OCI-LY1 (cell line): ENCODE measurements at regions not wholly inside any gene's neighbourhood (a gene's known extent, or its start where the extent isn't known, plus 50 kb on each side); places are given as distances from the start of the nearest gene placed in this dataset.

ENCODE experiments used
- EZH2 ChIP-seq: fragments of 200-600 bp; sonication (generic), shearing (Covaris generic); IDR thresholded peaks from 2 replicates; pipeline ENCODE4 v1.8.0; 2017; ENCODE audit warnings: borderline replicate concordance, mixed run types, mild to moderate bottlenecking, antibody characterized with exemption, low read length, moderate library complexity, mixed read lengths
- TF ChIP-seq, protein P1 (sequence below): fragments of 200-600 bp; sonication (generic), shearing (Covaris generic); IDR thresholded peaks from 2 replicates; pipeline ENCODE4 v1.5.1; 2017; ENCODE audit warnings: mild to moderate bottlenecking, antibody characterized with exemption, low read length, moderate library complexity, mixed read lengths

DNA sequence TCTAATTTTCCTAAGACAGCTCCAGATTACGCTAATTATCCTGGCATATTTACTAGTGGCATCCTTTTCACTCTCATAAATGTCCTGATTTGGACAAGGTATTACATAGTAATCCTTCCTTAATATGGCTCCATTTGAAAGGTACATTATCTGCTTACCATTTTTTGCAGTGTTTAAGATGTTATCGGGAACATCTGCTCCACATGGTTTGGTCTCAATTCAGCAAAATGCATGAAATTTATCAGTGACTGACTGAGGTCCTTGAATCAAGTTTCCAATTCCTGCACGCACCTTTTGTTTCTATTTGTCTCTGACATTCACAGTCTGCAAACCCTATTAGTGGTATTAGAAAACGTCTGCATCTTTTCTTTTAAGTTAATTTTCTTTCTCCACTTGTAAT lies 384.1 kb upstream of the KIAA1217 start:
- TF ChIP-seq, protein P1, sequence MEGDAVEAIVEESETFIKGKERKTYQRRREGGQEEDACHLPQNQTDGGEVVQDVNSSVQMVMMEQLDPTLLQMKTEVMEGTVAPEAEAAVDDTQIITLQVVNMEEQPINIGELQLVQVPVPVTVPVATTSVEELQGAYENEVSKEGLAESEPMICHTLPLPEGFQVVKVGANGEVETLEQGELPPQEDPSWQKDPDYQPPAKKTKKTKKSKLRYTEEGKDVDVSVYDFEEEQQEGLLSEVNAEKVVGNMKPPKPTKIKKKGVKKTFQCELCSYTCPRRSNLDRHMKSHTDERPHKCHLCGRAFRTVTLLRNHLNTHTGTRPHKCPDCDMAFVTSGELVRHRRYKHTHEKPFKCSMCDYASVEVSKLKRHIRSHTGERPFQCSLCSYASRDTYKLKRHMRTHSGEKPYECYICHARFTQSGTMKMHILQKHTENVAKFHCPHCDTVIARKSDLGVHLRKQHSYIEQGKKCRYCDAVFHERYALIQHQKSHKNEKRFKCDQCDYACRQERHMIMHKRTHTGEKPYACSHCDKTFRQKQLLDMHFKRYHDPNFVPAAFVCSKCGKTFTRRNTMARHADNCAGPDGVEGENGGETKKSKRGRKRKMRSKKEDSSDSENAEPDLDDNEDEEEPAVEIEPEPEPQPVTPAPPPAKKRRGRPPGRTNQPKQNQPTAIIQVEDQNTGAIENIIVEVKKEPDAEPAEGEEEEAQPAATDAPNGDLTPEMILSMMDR = no peak
- TF ChIP-seq EZH2 = no peak
